Activated CD4-positive, CD25-positive, alpha-beta regulatory T cell treated with anti-CD3 and anti-CD28 coated beads, Interleukin-2, amount 50 U/mL, for 16 hours (primary cell): ENCODE measurements at regions not wholly inside any gene's neighbourhood (a gene's known extent, or its start where the extent isn't known, plus 50 kb on each side); places are given as distances from the start of the nearest gene placed in this dataset.
"Not testable (repeated sequence)": the region's sequence is repeated elsewhere in the genome, so short reads cannot be mapped to it uniquely, and the experiment has no call there.

Experiments used
- DNase-seq: peaks from one replicate; pipeline ENCODE4 v3.0.0-alpha.2; 2020; ENCODE audit warnings: low read depth, low spot score

- no peak for DNase-seq
Measured at GRCh38 chr10:29828440-29828894, 193.7 kb upstream of the SVIL start.

GRCh38 chr10:29827512-29827911 lies 192.7 kb upstream of the SVIL start:
- DNase-seq: no peak

- no peak for DNase-seq
Measured at GRCh38 chr10:29826801-29827450, 192.2 kb upstream of the SVIL start.

- DNase-seq: no peak
Measured at GRCh38 chr10:29826221-29826620, 191.4 kb upstream of the SVIL start.

GRCh38 chr10:29823553-29824080 lies 188.8 kb upstream of the SVIL start:
- no peak for DNase-seq

- DNase-seq: no peak
Measured at GRCh38 chr10:29820890-29821461, 186.2 kb upstream of the SVIL start.

GRCh38 chr10:29816801-29817558 lies 182.2 kb upstream of the SVIL start:
- no peak for DNase-seq

GRCh38 chr10:29815572-29815971 lies 180.8 kb upstream of the SVIL start:
- DNase-seq: no peak

- no peak for DNase-seq
Measured at GRCh38 chr10:29811751-29812427, 177.1 kb upstream of the SVIL start.

GRCh38 chr10:29810816-29811215 lies 176.0 kb upstream of the SVIL start:
- no peak for DNase-seq

- not testable (repeated sequence) for DNase-seq
Measured at GRCh38 chr10:29810231-29810630, 175.5 kb upstream of the SVIL start.

- no peak for DNase-seq
Measured at GRCh38 chr10:29809383-29809782, 174.6 kb upstream of the SVIL start.

- DNase-seq: no peak
Measured at GRCh38 chr10:29807163-29807806, 172.5 kb upstream of the SVIL start.

GRCh38 chr10:29806350-29806788 lies 171.6 kb upstream of the SVIL start:
- no peak for DNase-seq

GRCh38 chr10:29805134-29805723 lies 170.5 kb upstream of the SVIL start:
- DNase-seq: no peak

- no peak for DNase-seq
Measured at GRCh38 chr10:29804025-29804852, 169.5 kb upstream of the SVIL start.

- DNase-seq: no peak
Measured at GRCh38 chr10:29802171-29802570, 167.4 kb upstream of the SVIL start.

- DNase-seq: no peak
Measured at GRCh38 chr10:29798921-29799690, 164.3 kb upstream of the SVIL start.

- DNase-seq: no peak
Measured at GRCh38 chr10:29797616-29798015, 162.8 kb upstream of the SVIL start.
